AML-193 (cell line): ENCODE measurements at regions not wholly inside any gene's neighbourhood (a gene's known extent, or its start where the extent isn't known, plus 50 kb on each side); places are given as distances from the start of the nearest gene placed in this dataset.

Experiments used
- DNase-seq, 2 experiments: peaks; one replicate each; lab custom pipeline; 2025; lab: John Stamatoyannopoulos, UW

GRCh38 chr11:79570104-79570503 lies 129.3 kb upstream of the TENM4 start:
- DNase-seq: peak; percentile 95 to 98

GRCh38 chr11:79564288-79564925 lies 123.6 kb upstream of the TENM4 start:
- DNase-seq: no peak

DNA sequence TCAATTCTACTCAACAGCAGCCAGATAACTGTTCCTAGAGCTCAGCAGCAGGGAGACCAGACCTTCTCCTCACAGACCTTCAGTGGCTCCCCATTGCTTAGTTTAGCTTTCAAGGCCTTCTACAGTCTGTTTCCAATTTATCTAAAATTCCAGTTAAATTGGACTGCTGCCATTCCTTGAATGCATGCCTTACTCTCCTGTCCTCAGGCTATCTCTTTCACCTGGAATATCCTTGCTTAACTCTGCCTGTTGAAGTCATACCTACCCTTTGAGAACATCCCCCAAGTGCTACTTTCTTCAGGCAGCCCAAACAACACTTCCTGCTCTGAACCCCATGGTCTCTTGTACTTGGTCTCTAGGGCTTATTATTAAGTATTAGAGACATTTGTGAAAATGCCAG lies 120.7 kb upstream of the TENM4 start:
- no peak for DNase-seq

DNA sequence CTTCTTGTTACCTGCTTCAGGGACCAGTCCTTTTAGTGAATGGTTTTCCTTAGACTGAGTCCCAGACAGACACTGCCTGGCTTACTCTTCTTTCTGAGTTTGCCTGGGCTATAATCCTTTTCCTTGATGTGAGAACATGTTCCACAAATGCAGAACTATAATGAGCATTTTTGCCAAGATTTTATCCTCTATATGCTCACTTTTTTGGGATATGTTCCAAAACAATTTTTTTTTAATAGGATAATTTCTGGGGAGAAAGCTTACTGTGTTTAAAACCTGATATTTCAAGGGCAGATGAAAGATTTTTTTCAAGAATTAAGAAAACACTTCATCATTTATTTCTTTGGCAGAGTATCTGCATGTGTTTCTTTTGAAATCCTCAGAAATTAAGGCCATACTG lies 110.0 kb upstream of the TENM4 start:
- DNase-seq: no peak

DNA sequence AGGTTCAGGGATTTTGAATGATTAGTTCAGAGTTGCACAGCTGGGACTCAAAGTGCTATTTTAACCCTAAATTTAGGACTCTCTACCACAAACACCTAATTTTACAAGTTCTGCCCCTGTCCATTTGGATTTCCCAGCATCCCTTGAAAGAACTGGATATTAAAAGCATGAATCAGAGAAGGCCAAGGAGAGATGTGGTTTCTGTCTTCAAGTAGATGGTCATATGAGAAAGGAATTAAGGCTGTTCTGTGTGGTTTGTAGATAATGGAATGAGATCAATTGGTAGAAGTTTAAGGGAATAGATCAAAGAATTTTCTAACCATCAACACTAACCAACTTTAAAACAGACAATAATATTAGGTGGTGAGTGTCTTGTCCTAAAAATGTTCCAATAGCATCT lies 106.4 kb upstream of the TENM4 start:
- DNase-seq: no peak

- no peak for DNase-seq
These were observed 105.5 kb upstream of the TENM4 start for GRCh38 chr11:79546351-79546750.

- DNase-seq: no peak
These were observed 103.5 kb upstream of the TENM4 start for GRCh38 chr11:79544361-79544760.

DNA sequence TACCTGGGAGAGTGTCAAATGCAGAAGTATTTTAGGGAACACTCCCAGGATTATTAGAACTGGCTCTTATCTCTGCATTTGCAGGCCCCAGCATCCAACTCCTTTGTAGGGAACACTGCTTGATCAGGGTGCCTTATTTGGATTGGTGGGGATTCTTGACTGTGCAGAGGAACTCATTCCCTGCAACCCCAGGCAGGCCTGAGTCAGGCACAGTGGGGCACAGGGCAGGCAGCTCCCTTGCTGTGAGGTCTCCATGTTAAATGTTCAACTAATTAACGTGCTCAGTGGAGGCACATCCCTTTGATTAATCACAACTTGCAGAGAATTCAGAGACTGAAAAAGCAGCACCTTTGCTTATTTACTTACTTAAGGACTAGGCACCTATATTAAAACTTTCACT lies 102.3 kb upstream of the TENM4 start:
- no peak for DNase-seq

GRCh38 chr11:79541466-79541865 lies 100.6 kb upstream of the TENM4 start:
- DNase-seq: no peak

- no peak for DNase-seq
These were observed 97.9 kb upstream of the TENM4 start for GRCh38 chr11:79538775-79539174.

DNA sequence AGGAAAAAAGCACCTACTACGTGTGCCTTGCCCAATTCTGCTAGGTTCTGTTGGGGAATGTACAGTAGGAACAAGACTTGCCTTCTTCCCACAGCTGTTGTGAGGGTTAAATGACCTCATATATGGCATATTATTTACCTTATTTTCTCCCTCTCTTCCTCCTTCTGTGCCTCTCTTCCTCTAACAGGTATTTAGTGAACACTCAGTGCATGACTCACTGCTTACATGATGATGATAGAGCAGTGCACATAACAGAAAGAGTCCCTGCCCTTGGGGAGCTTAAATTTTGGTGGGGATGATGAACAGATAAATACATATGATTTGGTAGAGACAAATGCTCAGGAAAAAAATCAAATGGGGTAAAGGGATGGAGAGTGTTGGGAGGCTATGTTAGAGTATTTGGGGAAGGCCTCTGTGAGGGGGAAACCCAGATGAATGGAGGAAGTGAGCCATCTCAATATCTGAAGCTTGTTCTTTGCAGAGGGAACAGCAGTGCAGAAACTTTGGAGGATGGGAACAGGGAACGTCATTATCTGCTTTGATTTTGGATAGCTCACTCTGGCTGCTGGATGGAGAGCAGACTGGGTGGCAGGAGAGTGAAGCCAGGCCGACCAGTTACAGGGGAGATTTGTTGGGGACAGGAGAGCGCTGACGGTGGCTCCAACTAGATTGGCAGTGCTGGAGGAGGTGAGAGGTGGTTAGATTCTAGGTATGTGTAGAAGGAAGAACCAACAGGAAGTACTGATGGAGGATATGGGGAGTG lies 95.5 kb upstream of the TENM4 start:
- no peak for DNase-seq

GRCh38 chr11:79535606-79536005 lies 94.8 kb upstream of the TENM4 start:
- no peak for DNase-seq

DNA sequence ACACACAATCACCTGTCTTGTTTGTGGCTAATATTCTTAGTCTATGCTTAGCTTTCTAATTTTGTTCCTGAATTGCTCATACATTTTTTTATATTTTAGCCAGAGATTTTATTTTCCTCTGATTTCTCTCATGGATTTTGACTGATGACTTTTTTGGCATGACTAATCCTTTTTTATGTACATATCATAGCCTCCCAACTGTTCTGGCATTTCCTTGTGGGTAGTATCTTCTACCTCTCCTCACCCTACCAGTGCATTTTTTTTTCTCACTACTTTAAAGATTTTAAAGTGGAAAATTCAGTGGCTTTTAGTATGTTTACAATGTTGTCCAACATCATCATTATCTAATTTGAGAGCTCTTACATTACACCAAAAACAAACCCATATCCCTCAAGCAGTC lies 84.4 kb upstream of the TENM4 start:
- DNase-seq: no peak

- DNase-seq: no peak
These were observed 81.8 kb upstream of the TENM4 start for GRCh38 chr11:79522626-79523025.

- no peak for DNase-seq
These were observed 79.3 kb upstream of the TENM4 start for GRCh38 chr11:79520086-79520485.

DNA sequence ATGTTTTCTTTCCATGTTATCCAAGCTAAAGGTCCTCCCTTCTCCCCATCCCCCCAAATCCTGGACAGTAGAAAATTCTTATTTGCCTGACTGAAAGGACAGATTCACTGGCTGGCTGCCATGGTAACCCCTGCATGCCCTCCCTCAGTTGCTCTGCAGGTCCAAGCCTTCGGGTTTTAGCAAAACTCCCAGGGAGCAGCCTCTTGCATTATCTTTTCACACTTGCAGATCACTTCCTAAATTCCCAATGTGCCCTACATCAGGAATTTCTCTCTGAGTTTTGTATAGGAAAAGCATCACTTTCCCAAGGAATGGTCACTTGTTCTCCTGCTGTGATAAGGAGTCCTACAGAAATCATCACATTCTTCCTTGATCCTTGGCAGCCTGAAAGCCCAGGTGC lies 75.0 kb upstream of the TENM4 start:
- DNase-seq: no peak

- no peak for DNase-seq
These were observed 73.9 kb upstream of the TENM4 start for GRCh38 chr11:79514695-79515094.

DNA sequence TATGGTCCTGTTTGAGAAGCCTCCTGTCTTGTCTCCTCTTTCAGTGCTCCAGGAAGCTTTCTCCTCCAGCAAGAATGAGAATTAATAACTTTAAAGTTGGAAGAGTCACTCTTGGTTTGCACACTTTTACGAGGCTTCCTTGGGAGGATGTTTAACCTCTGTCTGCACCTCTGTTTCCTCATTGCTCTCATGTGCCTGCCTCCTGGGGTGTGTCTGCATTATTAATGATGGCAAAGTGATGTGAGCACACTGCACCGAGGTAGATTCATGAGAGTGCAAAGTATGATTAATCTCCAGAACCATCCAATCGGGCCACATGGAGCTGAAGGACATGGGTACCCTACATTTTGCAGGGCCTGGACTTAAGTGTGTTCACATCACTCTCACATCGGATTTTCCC lies 73.5 kb upstream of the TENM4 start:
- DNase-seq: no peak

- no peak for DNase-seq
These were observed 72.1 kb upstream of the TENM4 start for GRCh38 chr11:79512706-79513469.

- DNase-seq: no peak
These were observed 70.1 kb upstream of the TENM4 start for GRCh38 chr11:79510960-79511359.

GRCh38 chr11:79508461-79508860 lies 67.6 kb upstream of the TENM4 start:
- no peak for DNase-seq

DNA sequence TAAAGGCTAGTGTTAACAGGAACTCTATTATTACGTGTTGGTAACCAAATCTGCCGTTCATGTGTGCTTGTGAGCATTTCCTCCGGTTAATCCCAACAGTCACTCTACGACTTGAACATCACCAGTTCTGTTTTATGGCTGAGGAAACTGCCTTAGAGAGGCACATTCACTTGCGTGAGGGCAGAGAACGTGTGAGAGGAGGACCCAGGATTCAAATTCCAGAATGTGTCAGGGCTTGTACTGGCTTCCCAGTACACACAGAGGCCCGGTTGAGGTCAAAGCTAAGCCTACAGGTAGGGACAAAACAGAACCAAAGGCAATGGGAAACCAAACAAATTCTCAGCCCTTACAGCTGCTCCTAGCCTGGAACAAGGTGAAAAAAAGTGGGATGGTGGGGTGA lies 66.9 kb upstream of the TENM4 start:
- no peak for DNase-seq

DNA sequence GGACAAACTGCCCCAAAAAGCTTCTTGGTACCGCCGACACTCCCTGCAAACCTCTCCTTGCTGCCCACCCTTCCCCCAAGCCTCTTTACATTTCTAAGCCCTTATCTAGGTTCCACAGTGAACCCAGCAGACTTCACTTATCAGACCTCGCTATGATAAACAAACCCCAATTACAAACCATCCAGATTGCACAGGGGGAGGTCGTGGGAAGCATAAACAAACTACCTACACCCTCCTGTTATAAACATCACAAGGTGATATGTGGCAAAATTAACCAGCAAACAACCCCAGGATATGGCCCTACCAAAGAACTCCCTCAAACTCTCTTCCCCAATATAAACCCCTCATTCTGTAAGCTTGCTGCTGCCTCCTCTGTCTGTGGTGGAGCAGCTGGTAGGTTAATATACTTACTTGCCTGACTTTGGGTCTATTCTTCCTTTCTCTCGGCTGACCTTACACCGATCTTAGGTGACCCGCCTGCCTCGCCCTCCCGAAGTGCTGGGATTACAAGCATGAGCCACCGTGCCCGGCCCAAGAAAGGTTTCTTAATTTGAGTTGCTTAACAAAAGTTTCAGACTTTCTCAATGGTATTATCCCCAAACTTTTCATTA lies 66.0 kb upstream of the TENM4 start:
- no peak for DNase-seq
